ENCODE measurements at regions not wholly inside any gene's neighbourhood (a gene's known extent, or its start where the extent isn't known, plus 50 kb on each side); places are given as distances from the start of the nearest gene placed in this dataset.

GRCh38 chr5:20536813-20537212 is 548.8 kb upstream of the CDH18 start:
- TF ChIP-seq CTCF (IDR thresholded peaks at IDR 0.05): no peak

- no peak for TF ChIP-seq CTCF (IDR thresholded peaks at IDR 0.05)
Observed at GRCh38 chr5:20536341-20536740, 548.3 kb upstream of the CDH18 start.

- no peak for TF ChIP-seq CTCF (IDR thresholded peaks at IDR 0.05)
Observed at GRCh38 chr5:20528471-20528870, 540.5 kb upstream of the CDH18 start.

- TF ChIP-seq CTCF (IDR thresholded peaks at IDR 0.05): no peak
Observed at GRCh38 chr5:20524991-20525529, 537.1 kb upstream of the CDH18 start.

GRCh38 chr5:20522905-20523482 is 535.0 kb upstream of the CDH18 start:
- TF ChIP-seq CTCF (IDR thresholded peaks at IDR 0.05): no peak

GRCh38 chr5:20515606-20516005 is 527.6 kb upstream of the CDH18 start:
- no peak for TF ChIP-seq CTCF (IDR thresholded peaks at IDR 0.05)

GRCh38 chr5:20514145-20514544 is 526.1 kb upstream of the CDH18 start:
- TF ChIP-seq CTCF (IDR thresholded peaks at IDR 0.05): no peak

GRCh38 chr5:20500546-20500945 is 512.5 kb upstream of the CDH18 start:
- no peak for TF ChIP-seq CTCF (IDR thresholded peaks at IDR 0.05)

Measured in LNCAP (cell line).